RCC 7860 (cell line): ENCODE measurements at regions not wholly inside any gene's neighbourhood (a gene's known extent, or its start where the extent isn't known, plus 50 kb on each side); places are given as distances from the start of the nearest gene placed in this dataset.
"Not testable (repeated sequence)": the region's sequence is repeated elsewhere in the genome, so short reads cannot be mapped to it uniquely, and the experiment has no call there.

Experiments
- DNase-seq: peaks from one replicate; pipeline ENCODE4 v3.0.0-alpha.2; 2015; ENCODE audit warnings: low spot score
- FAIRE-seq: peaks from 2 replicates; lab custom pipeline; 2012; peaks lifted over from hg19 to GRCh38; lab: Jason Lieb, UNC

GRCh38 chr1:206311611-206312273 is 108.4 kb downstream of the SRGAP2 start:
- DNase-seq, FAIRE-seq: not testable (repeated sequence)

- not testable (repeated sequence) for FAIRE-seq
These were observed 108.9 kb downstream of the SRGAP2 start for GRCh38 chr1:206312274-206312665.

GRCh38 chr1:206314951-206315636 is 111.8 kb downstream of the SRGAP2 start:
- FAIRE-seq, result not testable (repeated sequence)

More at GRCh38 chr1:206312274-206312665, 108.9 kb downstream of the SRGAP2 start:
- DNase-seq, result not testable (repeated sequence)

GRCh38 chr1:206316901-206317300 is 113.6 kb downstream of the SRGAP2 start:
- DNase-seq, result not testable (repeated sequence)
- FAIRE-seq, result peak; percentile 72

More at GRCh38 chr1:206314951-206315636, 111.8 kb downstream of the SRGAP2 start:
- not testable (repeated sequence) for DNase-seq

DNA sequence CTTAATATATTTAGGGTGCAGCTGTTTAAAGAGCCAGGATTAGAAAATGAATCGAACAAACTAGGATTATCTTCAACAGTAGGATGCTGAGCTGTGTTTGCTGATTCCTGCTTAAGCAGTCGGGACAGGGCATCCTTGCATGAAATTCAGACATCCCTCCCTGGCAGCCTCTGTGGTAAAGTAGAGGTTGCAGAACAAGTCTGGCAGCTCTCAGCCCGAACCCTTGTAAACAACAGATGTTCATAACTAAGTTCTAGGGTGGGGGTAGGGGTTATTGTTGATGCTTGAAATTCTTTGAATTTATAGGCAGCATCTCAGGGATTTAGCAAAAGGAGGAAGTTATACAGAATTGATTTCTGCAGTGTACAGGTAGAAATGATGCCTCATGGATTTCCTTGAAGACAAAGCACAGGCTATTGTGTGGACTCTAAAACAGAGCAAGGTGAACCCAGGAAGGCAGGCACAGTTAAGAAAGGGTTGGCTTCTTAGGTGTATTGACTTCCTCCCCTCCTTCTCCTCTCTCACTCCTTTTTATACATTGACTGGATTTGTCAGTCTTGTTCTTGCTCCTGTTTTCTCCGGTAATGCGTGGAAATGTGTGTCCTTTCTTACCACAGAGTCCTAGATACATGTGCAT is 114.7 kb downstream of the SRGAP2 start:
- FAIRE-seq, DNase-seq: not testable (repeated sequence)

- peak; percentile 94 for FAIRE-seq
- DNase-seq, result not testable (repeated sequence)
These were observed 116.9 kb downstream of the SRGAP2 start for GRCh38 chr1:206320227-206320626.

- DNase-seq, FAIRE-seq: not testable (repeated sequence)
These were observed 123.0 kb downstream of the SRGAP2 start for GRCh38 chr1:206326159-206326939.

DNA sequence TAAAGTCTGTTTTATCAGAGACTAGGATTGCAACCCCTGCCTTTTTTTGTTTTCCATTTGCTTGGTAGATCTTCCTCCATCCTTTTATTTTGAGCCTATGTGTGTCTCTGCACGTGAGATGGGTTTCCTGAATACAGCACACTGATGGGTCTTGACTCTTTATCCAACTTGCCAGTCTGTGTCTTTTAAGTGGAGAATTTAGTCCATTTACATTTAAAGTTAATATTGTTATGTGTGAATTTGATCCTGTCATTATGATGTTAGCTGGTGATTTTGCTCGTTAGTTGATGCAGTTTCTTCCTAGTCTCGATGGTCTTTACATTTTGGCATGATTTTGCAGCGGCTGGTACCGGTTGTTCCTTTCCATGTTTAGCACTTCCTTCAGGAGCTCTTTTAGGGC is 128.3 kb downstream of the SRGAP2 start:
- not testable (repeated sequence) for DNase-seq, FAIRE-seq

GRCh38 chr1:206333316-206333715 is 130.0 kb downstream of the SRGAP2 start:
- FAIRE-seq, DNase-seq: not testable (repeated sequence)

- DNase-seq, FAIRE-seq: not testable (repeated sequence)
These were observed 130.6 kb downstream of the SRGAP2 start for GRCh38 chr1:206333897-206334296.

- not testable (repeated sequence) for DNase-seq, FAIRE-seq
These were observed 131.1 kb downstream of the SRGAP2 start for GRCh38 chr1:206334481-206334880.

- DNase-seq, FAIRE-seq: not testable (repeated sequence)
These were observed 131.8 kb downstream of the SRGAP2 start for GRCh38 chr1:206335162-206335561.

DNA sequence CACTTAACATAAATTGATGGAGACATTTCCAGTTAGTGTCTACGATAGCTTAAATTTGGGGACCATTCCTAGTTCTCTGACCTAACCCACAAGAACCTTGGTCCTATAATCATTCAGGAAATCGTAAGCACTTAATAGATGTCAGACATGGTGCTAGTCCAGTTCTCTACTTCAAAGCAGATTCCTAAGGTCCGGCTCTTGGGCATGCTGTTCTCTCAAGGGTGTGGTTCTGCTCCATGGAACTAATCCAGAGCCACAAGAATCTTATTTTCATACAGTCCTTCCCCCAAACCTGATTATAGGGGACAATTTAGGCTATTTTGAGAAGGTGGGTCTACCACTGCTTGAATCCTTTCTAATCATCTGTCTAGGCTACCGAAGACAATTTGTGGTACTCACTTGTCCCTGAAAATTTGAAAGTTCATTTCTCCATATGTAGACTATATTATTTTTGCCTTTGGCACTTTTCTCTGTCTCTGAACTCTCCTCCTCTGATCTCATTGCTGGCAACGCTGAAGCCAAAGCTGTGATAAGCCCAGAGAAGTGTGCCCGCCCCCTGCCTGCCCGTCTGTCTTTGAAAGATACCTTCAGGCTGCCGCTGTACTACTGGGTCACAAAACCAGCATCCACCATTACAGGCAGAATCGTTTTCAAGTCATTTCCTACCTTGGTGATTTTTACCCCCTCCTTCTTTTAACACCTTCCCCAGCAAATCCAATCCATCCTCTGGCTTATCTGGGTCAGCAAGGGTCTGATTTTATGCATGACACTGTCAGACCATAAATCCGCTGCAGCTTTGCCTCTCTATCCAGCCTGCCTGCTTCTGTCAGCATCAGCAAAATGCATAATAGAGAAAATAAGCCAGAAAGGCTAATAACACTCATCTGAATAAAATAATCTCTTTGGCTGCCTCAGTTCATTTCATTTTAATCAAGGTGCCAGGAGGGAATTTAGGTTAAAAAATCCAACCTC is 132.8 kb downstream of the SRGAP2 start:
- not testable (repeated sequence) for FAIRE-seq, DNase-seq

DNA sequence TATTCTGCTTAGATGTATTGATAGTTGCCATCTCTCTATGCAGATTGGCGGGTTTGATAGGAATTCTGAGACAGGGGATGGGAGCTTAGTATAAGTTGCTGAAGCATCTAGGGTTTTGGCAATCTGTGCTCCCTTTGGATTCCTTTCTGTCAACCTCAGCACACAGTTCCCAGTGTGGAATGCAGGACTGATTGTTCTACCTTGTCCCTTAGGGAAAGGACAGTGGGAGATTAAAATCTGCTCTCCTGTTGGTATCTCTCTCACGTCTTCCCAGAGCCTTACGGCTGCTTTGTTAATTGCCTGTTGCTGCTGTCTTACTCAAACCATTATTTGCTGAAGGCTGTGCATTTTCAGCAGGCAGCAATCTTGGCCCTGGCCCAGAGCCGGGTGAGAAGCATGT is 133.3 kb upstream of the IKBKE start:
- not testable (repeated sequence) for DNase-seq, FAIRE-seq

GRCh38 chr1:206350493-206351275 is 119.6 kb upstream of the IKBKE start:
- peak; percentile 57 for FAIRE-seq
- DNase-seq, result not testable (repeated sequence)

DNA sequence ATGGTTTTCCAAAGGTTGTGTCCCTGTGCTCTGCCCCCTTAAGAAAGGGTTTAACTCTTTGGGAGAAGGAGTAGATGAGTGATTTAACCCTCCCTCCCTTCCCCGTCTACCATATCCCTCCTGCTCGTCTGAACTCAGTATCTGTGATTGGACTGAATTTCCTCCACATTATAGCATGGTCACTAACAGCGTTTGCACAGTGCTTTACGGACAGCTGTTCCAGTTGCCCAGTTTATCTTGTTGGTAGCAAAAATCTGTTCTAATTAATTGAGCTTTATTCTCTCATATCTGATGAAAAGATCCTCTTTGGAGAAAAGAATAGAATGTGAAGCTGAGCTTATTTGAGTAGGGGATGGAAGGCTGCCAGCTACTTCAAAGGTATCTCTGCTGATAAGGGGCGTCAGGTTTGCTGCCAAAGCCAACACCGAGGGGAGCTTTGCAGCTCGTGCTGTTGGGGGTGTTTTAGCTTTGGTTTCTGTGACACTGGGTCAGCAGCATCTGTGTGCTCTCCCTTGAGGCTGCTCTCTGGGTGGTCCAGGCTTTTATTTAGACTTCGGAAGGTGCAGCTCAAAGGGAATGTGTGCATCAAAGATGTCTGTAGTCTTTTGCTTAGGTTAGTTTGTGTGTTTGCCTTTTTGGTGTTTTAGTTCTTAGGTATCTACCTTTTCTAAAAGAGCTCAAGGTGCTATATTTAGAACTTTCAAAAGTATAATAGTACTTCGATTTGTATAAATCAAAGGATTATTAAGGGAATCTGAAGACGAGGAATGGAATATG is 118.8 kb upstream of the IKBKE start:
- FAIRE-seq, DNase-seq: not testable (repeated sequence)

DNA sequence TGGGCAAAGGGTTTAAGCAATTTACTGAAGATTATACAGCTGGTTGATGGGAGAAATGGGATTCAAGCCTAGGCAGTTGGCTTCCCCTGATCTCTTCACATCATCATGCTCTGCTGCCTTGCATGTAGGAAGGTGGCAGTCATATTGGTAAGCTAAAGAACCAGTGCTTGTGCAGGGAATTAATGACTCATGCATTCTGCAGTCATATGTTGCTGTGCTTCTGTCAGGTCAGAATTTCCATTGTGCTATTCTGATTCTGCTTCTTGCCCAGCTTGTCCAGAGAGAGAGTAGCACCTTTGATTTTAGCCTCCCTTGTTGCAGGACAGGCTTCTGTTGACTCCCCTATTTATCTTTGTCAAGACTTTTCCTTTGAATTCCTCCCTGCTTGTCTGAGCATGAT is 114.0 kb upstream of the IKBKE start:
- DNase-seq, result peak; percentile 54
- FAIRE-seq, result peak; percentile 85

- FAIRE-seq, DNase-seq: not testable (repeated sequence)
These were observed 112.3 kb upstream of the IKBKE start for GRCh38 chr1:206357962-206358361.
